ENCODE measurements at regions not wholly inside any gene's neighbourhood (a gene's known extent, or its start where the extent isn't known, plus 50 kb on each side); places are given as distances from the start of the nearest gene placed in this dataset.

DNA sequence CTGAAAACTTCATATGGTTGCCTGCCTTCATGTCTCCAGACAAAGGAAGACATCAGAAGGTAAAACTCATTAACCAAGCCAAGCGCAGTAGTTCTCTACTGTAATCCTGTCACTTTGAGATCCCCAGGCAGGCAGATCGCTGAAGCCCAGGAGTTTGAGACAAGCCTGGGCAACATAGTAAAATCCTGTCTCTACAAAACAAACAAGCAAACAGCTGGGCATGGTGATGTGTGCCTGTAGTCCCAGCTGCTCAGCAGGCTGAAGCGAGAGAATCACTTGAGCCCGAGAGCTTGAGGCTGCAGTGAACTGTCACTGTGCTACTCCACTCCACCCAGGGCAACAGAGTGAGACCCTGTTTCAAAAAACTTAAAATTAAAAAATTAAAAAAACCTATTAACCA is 467.4 kb upstream of the SORCS1 start:
- 60 to 95% (median 75%) methylated on average over 4 of the region's 4 CpGs for WGBS, 4 donors
- intact Hi-C loops (cut with DNase I) = no loop called here
- no peaks in the 10 kb centered on the region for H3K4me1 ChIP-seq
- no peak overlapping the region for H3K27ac ChIP-seq
- no peaks in the 10 kb centered on the region for H3K9me3 ChIP-seq
- H3K4me3 ChIP-seq = no peak overlapping the region
- H3K27me3 ChIP-seq = no peaks in the 10 kb centered on the region
- ATAC-seq (no peak), DNase-seq (no peak)
- H3K36me3 ChIP-seq = no peaks in the 10 kb centered on the region
- TF ChIP-seq POLR2A (IDR thresholded peaks at IDR 0.05) = no peak
- TF ChIP-seq, protein P1, sequence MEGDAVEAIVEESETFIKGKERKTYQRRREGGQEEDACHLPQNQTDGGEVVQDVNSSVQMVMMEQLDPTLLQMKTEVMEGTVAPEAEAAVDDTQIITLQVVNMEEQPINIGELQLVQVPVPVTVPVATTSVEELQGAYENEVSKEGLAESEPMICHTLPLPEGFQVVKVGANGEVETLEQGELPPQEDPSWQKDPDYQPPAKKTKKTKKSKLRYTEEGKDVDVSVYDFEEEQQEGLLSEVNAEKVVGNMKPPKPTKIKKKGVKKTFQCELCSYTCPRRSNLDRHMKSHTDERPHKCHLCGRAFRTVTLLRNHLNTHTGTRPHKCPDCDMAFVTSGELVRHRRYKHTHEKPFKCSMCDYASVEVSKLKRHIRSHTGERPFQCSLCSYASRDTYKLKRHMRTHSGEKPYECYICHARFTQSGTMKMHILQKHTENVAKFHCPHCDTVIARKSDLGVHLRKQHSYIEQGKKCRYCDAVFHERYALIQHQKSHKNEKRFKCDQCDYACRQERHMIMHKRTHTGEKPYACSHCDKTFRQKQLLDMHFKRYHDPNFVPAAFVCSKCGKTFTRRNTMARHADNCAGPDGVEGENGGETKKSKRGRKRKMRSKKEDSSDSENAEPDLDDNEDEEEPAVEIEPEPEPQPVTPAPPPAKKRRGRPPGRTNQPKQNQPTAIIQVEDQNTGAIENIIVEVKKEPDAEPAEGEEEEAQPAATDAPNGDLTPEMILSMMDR (IDR thresholded peaks at IDR 0.05) = no peak

DNA sequence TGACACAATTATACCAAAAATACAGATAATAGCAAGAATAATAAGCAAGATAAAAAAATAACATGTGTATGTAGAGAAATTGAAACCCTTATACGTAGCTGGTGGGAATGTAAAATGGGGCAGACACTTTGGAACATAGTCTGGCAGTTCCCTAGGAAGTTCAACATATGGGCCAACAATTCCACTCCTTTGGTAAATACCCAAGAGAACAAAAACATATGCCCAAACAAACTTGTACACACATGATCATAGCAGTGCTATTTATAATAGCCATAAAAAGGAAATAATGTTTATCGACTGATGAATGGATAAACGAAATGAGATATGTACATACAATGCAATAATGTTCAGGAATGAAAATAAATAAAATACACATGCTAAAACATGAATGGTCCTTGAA is 462.4 kb upstream of the SORCS1 start:
- DNase-seq = no peak
- intact Hi-C loops (cut with DNase I) = no loop called here
- no peak overlapping the region for H3K27ac ChIP-seq
- H3K4me1 ChIP-seq = no peaks in the 10 kb centered on the region
- ATAC-seq = no peak
- WGBS, 4 donors = 78 to 85% (median 83%) methylated on average over 3 of the region's 3 CpGs
- no peak overlapping the region for H3K4me3 ChIP-seq
- no peaks in the 10 kb centered on the region for H3K9me3 ChIP-seq
- no peaks in the 10 kb centered on the region for H3K36me3 ChIP-seq
- TF ChIP-seq POLR2A (IDR thresholded peaks at IDR 0.05) = no peak
- TF ChIP-seq, protein P1 (IDR thresholded peaks at IDR 0.05) = no peak
- H3K27me3 ChIP-seq = no peaks in the 10 kb centered on the region

DNA sequence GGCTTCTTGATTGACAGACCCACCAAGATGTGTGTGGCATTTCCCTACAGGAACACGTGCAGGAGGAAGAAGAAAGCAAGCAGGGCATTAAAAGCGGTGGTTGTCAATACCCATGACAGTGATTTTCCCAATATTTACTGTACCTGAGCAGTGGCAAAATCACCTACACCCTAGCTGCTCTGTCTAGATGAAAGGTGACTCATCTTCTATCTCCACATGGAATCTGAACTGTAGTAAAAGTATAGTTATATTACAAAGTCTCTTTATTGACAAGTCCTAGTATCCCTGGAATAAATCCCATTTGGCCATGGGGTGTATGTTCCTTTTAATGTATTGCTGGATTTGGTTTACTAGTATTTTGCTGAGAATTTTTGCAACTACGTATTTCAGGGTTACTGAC is 458.8 kb upstream of the SORCS1 start:
- TF ChIP-seq POLR2A (IDR thresholded peaks at IDR 0.05) = no peak
- TF ChIP-seq, protein P1 (IDR thresholded peaks at IDR 0.05) = no peak
- WGBS, 4 donors = 73 to 80% (median 80%) methylated on average over 3 of the region's 3 CpGs
- ATAC-seq (no peak), DNase-seq (no peak)
- no peaks in the 10 kb centered on the region for H3K9me3 ChIP-seq
- intact Hi-C loops (cut with DNase I) = no loop called here
- no peaks in the 10 kb centered on the region for H3K36me3 ChIP-seq
- no peaks in the 10 kb centered on the region for H3K4me1 ChIP-seq
- no peak overlapping the region for H3K27ac ChIP-seq
- no peak overlapping the region for H3K4me3 ChIP-seq
- H3K27me3 ChIP-seq = no peaks in the 10 kb centered on the region

DNA sequence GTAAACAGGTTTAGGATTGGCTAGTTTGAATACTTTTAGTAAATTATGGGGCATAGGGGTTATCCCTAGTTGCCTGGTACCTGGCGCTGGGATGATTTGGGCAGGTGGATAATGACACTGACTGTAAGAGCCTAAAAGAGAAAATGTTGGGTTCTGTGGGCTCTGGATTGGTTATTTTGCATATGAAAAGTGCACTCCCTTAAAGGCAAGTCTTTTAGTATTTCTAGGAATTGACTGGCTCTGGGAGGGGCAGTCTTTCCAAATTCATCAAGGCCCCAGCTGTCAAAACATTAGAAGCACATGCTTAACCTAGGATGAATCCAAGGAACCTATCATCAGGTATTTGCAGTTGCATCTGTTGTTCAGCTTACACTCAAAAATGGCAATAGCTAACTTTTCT is 454.6 kb upstream of the SORCS1 start:
- Histone ChIP-seq H3K27ac (no peak overlapping the region), H3K9me3 (no peaks in the 10 kb centered on the region), H3K4me1 (no peaks in the 10 kb centered on the region), H3K27me3 (no peaks in the 10 kb centered on the region), H3K36me3 (no peaks in the 10 kb centered on the region), H3K4me3 (no peak overlapping the region)
- ATAC-seq (no peak), DNase-seq (no peak)
- TF ChIP-seq, protein P1 (IDR thresholded peaks at IDR 0.05) = no peak
- no peak for TF ChIP-seq POLR2A (IDR thresholded peaks at IDR 0.05)
- WGBS, 4 donors = 83 to 96% (median 87%) methylated on average over 1 of the region's 1 CpG
- intact Hi-C loops (cut with DNase I) = no loop called here

All from heart left ventricle (tissue), 16 donors.